HG02759 (cell line): ENCODE measurements at regions not wholly inside any gene's neighbourhood (a gene's known extent, or its start where the extent isn't known, plus 50 kb on each side); places are given as distances from the start of the nearest gene placed in this dataset.
"Not testable (repeated sequence)": the region's sequence is repeated elsewhere in the genome, so short reads cannot be mapped to it uniquely, and the experiment has no call there.

Experiments used
- ATAC-seq: cut with Tn5 transposase; IDR thresholded peaks from one replicate; pipeline ENCODE4 v1.9.1; 2021; ENCODE audit warnings: mild to moderate bottlenecking, moderate library complexity; ENCODE audit not compliant: unreplicated experiment

DNA sequence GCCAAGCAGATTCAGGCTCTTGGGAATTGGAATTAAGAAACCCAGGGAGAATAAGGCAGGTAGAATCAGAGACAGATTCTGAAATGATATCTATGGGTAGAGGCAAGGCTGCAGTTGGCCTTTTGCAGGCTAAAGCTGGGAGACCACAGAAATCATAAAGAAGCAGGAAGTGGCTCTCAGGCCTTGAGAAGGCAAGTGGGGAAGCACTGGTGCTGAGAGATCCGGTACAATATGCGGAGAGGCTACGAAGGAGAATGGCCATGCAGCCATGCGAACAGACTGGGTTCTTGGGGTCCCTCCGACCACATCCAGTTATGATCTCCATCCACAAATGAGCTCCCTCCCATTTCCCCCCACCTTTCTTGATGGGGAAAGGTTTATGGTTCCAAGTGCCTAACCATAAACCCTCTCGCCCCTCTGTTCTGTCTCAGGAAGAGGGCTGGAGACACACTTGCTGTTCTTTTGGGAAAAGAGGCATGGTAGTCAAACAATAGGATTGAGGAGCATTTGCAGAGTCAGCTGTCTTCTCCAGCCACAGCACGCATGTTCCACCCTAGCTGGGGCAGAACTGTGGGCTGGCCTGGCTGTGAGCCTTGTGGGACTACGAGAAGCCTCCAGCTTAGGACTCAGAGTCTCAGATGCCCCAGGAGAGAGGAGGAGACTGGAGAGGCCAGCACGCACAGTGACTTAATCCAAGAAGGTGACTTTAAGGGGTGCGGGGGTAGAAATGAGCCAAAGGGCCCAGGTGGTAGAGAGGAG is 99.6 kb downstream of the RPLP1 start:
- ATAC-seq, result no peak

DNA sequence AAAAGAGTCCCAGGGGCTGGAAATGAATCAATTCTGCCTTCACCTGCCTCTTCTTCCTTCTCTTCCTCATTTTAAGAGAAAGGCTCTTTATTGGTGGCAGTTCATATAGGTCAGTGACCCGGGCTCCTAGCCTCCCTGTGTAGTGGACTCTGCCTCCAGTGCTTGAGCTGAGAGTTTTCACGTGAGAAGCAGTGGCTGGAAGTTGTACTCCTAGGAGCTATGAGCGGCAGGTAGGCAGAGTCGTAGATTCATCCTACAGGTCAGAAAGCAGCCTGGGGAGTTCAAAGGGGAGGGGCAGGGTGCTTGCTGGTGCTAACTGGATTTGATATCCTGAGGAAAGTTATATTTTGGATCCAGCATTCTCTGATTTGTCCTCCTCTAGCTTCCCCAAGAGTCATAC is 101.1 kb downstream of the RPLP1 start:
- no peak for ATAC-seq

DNA sequence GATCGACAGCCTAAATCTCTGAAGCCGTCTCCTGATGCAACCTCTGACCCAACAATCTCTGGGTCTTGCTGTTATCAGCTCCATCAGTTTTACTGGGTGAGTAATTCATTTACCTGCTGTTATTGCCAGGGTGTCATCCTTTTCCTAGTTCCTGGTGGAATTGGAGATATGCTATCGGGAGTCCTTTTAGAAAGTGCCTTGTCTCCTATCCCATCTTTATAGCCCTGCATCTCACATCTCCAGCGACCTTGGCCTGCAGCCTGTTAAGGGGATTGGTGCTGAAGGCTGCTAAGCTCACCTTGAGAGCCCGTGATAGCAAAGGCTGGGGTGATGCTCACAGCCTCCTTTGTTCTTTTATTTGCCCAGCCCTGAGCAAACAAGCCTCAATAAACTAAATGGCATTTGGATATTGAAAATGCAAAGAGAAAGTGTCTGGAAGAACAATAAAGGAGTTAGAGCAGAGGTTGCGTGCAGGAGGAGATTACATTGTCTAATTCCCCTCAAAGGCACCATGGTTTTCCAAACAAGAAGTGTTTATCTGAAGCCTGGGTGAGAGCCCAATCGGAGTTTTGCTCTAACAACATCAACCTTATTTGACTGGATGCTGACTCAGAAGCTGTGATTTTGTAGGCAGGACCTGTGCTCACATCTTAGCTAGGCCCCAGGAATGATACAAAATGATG is 101.8 kb downstream of the RPLP1 start:
- no peak for ATAC-seq

DNA sequence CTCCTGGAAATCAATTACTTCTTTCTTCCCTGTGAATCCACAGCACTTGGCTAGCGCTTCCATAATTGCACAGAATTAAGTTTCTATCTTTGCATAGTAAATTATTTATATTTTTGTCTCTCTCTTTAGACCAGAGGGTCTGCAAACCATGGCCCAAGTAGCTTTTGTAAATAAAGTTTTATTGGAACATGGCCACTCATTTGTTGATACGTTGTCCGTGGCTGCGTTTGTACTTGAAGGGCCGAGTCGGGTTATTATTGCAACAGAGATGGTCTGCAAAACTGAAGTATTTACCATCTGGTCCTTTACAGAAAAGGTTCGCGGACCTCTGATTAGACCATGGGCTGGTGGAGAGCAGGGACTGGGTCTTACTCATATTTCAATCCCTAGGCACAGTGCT is 102.5 kb downstream of the RPLP1 start:
- no peak for ATAC-seq

DNA sequence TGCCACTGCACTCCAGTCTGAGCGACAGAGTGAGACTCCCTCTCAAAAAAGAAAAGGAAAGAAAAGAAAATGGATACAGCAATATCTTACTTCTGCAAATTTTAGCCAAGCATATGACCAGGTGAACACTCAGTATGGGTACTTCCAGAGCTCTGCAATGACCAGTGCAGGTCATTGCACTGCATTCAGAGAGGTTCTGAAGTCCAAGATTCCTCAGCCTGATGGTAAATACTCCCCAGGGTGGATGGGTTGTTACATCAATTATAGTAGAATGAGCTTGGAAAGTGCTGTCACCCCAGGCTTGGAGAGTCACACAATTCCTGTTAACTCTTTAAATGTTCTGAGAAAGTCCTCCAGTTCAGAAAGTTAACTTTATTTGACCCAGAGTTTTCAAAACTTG is 103.7 kb downstream of the RPLP1 start:
- ATAC-seq, result no peak

DNA sequence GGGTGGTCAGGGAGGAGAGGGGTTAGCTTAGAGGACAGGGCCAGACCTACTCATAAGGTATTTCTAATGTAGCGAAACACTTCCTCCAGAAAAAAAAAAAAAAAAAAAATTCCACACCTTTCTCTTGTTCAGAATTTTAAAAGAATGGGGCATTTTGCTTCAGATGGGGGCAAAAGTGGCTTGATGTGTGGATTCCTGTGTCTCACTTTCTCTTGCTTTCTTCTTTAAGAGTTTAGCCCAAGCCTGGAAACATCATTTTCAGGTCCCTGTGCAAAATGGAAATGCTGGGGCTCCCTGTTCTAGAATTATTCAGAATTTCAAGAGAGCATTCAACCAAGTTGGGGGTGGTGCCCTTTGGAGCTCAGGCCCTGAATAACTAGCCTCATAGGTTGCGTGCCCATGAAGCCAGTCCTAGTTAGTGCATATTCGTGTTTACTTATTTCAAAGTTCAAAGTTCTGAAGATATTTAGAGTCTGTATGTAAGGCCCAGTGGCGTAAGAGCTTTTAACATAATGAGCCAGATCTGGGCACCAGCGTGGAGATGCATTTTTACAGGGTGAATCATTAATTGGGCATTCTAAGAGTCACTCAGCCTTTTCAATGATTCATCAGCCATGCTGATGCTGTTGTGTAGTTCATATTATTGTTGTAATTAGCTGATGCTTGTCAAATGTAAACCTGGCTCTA is 104.5 kb downstream of the RPLP1 start:
- ATAC-seq, result no peak

DNA sequence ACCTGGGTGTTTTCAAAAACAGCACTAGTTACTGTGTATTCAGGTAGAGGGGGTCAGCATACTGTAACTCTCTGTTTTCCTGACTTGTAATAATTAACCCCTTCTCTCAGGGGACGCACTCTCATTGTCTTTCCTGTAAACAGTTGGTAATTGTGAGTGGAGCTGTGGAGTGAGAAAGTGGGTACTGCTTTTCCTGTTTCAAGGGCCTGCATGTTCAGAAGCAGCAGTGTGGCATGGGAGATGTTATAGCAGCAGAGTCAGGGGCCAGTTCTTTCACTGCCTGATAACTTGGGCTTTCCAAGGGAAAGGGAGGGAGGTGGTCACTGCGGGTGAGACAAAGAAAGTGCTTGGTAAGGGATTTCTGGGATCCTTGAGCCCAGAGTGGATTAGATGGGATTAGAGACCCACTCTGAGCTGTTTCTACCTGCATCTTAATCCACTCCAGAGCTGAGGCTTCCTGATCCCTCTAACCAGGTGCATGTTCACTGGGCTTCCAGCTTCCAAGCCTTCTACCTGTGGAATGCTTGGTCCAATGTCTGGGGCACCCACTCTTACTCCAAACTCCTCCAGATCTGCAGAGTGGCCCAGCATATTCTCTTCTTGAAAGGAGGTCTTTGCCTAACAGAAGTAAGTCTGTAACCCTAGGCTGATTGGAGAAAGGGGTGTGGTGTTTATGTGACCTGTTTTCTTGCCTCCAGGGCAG is 105.2 kb downstream of the RPLP1 start:
- no peak for ATAC-seq

DNA sequence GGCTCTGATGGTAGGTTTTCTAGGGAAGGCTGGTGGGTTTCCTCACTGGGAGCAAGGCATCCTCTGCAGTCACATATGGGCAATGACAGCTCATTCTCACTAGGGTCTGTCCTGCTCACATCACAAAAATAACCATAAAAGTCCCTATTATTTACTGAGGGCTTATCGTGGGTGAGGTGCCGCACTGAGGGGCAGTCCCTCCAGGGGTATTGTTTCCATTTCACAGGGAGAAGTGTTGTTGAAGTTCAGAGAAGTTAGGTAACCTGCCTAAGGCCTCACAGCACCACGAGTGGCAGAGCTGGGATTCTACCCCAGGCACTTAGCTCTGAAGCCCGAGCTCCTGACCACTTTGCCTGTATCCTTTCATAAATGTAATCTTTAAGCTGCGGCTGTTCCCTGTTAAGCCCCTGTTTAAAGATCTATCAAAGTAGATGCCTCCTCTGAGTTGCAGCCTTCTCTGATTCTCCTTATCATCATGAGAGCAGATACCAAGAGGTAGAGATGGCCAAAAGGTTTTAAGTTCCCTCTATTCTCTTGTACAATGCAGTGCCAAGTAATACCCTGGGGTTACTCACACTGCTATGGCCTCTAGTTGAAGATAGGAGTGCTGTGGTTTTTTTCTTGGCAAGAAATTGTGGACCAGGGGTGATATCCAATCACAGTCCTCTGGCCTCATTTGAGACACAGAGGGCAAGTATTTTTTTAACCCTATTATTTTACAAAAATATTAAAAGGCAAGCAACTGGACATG is 107.0 kb downstream of the RPLP1 start:
- ATAC-seq, result no peak

DNA sequence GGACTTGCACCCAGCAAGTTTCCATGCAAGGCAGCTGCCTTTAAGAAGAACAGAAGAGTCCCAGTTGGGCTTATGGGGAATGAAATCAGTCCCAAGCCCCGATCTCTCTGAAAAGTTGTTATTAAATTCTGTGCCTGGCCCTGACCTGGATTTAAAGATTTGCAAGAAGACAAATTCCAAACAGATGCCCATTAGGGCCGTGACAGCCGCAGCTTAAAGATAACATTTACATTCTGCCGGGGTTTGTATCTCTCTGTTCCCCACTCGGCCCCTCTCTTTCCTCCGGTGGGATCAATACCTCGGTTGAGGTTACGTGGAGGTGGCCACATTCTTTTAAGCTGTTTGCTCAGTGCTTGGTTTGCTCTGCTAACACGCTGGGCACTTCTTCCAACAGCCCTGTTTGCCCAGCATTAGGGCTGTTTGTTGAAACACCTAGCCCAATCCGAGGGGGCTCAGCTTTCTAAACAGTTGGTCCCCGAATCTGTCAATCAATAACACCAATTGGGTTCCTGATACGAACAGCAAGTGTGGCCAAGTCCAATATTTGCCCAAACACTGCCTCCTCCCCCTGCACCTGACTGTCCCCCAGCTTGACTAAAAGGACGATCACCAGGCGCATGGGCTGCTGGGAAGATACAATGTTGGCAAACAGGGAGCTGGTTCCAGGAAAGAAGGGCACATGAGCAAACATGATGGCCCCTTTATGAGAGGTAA is 108.6 kb downstream of the RPLP1 start:
- no peak for ATAC-seq

DNA sequence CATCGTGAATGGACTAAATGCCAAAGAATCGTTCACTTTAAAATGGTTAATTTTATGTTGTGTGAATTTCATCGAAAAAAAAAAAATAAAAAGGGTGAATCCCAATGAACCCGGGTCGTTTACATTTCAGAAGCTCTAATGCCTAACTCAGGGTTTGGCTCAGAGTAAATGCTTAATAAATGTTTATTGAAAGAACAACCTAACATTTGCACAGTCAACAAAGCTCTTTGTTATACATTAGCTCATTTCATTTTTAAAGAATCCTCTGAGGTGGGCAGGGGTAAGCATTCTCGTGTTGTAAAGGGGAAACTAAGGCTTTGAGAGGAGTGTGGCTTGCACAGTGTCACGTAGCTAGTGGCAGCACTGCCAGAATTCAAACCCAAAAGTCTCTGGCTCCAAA is 109.5 kb downstream of the RPLP1 start:
- ATAC-seq, result no peak

DNA sequence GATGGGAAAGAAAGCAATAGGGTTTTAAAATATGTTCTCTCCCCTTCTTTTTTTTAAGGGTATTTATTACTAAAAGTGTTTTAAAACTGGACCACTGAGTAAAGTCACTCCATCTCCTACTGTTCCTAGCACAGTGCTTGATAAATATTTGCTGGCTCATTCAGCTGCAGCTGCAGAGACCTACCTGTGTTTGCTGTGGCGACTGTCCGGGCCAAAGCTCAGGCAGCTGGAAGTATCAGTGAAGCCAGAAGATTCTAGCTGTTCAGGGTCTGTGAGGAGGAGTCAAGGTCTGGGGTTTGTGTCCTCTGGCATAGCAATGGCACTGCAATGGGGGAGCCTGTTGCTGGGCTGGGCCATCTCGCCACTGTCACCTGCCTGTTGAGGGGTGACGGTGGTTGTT is 109.9 kb downstream of the RPLP1 start:
- ATAC-seq, result no peak

DNA sequence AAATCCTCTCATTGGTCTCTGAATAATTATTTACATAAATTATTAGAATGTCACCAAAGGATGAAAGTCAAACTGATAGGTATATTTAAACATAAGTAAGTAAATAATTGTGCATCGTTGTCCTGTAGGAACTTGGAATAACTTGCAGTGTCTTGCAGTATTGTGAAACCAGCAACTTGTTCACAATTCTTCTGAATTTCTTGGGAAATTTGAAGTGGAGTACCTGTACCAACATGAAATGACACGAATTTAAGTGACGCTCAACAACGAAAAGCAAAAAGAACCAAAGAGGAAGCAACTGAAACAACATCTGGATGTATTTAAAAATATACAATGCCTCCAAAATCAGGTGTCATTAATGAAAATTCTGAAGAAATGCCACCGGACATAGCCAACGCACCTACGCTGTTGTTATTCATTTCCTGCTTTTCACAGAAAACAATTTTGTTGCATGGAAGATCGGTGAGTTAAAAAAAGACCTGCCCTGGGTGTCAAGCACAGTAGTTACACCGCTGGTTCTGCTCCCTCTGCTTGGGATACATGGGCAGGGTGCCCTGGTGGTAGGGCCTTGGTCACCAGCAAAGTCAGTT is 112.5 kb downstream of the RPLP1 start:
- no peak for ATAC-seq

DNA sequence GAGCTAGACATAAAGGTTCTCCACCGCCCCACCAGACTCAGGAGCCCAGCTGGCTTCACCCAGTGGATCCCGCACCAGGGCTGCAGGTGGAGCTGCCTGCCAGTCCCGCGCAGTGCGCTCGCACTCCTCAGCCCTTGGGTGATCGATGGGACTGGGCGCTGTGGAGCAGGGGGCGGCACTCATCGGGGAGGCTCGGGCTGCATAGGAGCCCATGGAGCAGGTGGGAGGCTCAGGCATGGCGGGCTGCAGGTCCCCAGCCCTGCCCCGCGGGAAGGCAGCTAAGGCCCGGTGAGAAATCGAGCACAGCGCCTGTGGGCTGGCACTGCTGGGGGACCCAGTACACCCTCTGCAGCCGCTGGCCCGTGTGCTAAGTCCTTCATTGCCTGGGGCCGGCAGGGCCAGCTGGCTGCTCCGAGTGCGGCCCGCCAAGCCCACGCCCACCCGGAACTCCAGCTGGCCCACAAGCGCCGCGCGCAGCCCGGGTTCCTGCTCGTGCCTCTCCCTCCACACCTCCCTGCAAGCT is 114.7 kb downstream of the RPLP1 start:
- ATAC-seq, result not testable (repeated sequence)

DNA sequence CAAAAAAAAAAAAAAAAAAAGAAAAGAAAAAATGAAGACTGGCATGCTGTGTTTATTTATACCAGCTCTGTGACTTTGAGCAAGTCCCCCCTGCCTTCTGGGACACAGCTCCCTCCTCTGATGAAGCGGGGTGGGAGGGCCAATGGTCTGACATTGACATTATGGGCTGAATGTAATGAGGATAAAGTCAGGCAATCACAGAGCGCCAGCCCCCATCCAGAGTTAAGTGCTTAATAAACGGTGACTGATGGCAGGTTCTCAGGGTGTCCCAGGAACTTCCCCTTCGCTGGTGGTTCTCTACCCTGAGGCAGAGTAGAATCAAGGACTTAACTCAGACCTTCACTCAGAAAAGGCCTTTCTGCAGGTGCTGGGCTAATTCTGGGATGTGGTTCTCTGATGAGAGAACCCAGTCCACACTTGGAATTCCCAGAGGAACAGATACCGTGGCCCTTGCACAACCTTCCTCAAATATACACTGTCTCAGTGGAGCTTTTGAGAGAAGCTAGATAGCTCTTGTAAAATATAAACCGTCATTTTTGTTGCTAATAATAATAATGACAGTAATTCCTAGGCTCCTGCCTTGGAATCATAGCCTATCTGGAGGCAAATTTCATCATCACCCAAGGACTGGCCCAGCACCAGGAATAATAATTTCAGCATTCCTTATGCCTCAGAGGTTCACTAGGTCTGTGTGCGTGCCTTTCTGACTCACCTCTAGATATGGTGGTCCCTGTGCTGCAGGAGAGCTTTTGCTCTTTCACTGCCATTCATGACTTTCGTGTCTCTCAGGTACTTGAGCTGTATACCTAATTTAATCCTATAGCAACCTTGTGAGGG is 115.8 kb downstream of the RPLP1 start:
- no peak for ATAC-seq

DNA sequence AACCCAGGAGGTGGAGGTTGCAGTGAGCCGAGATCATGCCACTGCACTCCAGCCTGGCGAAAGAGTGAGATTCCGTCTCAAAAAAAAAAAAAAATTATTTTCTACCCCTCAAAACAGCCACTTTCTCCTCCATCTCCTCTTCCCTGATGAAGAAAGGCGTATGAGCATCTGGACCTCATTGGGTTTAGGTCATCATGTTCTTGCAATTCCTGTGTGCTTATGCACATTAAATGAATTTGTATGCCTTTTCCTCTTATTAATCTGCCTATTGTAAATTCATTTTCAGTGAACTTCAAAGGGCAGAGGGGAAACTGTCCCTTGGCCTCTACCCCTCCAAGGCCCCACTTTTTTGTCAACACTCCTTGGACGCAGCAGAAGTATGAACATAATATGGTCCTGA is 117.8 kb downstream of the RPLP1 start:
- no peak for ATAC-seq

DNA sequence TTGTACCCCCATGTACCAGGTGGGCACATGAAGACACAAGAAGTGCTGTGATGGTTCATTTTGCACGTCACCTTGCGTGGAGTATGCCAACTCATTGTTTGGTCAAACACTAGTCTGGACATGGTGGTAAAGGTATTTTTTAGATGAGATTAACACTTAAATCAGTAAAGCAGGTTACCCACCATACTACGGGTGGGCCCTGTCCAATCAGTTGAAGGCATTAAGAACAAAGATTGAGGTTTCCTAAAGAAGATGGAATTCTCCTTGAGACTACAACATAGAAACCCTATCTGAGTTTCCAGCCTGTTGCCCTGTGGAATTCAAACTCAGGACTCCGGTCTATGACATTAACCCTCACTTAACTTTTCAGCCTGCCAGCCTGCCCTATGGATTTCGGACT is 118.4 kb downstream of the RPLP1 start:
- ATAC-seq, result no peak

DNA sequence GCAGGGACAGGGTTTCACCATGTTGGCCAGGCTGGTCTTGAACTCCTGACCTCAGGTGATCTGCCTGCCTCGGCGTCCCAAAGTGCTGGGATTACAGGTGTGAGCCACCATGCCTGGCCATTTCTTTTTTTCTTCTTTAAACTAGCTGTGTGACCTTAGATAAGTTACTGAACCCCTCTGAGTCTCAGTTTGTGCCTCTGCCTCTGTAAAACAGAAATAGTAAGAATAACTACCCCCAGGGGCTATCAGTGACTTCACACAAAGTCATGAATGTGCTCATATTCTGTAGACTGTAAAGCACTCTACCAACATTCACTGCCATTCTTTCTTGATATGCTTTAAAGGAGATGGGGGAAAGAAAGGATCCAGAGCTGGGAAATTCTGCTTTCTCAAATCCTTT is 120.7 kb downstream of the RPLP1 start:
- not testable (repeated sequence) for ATAC-seq

DNA sequence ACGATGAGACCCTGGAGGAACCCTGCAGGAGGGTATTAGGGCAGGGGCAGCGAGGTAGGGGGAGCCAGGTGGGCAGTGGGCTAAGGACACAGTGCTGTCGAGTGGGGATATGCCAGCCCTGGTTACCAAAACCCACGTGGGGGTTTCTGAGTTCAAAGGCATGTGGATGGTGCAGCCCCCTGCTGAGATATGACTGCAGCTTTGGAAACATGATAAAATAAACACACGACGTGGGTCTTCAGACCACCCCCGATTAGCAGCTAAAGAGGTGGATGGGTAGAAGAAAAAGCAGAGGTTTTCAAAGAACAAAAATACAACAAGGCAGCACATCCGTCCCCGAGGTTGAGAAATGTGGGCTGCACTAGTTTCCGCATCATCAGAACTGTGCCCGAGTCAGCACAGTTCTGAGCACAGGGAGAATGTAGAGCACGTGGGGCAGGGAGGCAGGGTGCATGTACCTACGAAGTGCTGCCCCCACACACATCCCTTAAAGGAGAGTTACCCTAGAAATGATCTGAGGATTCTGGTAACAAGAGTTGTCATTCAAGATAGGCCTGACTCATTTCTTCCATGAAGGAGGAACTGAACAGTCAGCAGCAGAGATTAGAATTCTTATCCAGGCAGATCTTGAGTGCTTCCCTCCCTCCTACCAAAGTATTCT is 121.3 kb downstream of the RPLP1 start:
- no peak for ATAC-seq
